ENCODE measurements at regions not wholly inside any gene's neighbourhood (a gene's known extent, or its start where the extent isn't known, plus 50 kb on each side); places are given as distances from the start of the nearest gene placed in this dataset.

DNA sequence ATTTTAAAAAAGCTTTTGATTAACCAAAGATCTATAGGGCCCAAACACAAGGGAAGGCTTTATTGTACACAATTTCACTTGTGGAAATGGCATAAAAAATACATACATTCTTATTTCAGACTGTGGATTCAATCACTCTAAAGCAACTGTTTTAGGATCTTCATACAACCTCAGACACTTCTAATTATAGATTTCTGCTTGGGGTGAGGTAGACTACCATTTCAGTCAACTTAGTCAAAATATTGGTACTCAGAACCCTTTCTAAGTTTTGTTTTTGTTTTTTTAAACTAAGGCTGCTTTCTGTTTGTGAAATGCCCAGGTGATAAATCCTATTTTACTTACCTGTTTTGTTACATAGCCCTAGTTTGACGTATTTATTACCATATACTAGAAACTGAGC lies 284.5 kb upstream of the RASA1 start:
- Histone ChIP-seq H2BK120ac (ENCODE audit: low read depth, low read length) (no peak overlapping the region), H3K9ac (ENCODE audit: low read depth, low read length) (no peak overlapping the region), H2BK15ac (ENCODE audit: low read depth, low read length) (no peak overlapping the region), H2AFZ (replicated peaks; ENCODE audit: low read length, poor library complexity) (no peak overlapping the region), H4K5ac (ENCODE audit: low read depth, low read length) (no peak overlapping the region), H3K14ac (replicated peaks; ENCODE audit: low read depth, low read length) (no peak overlapping the region), H3K4me1 (ENCODE audit: control insufficient read depth, insufficient read depth, low read length) (peaks cover 2% of the 10 kb centered on the region; the same call in 1 of the 2 replicates), H3K79me1 (ENCODE audit: low read depth in 1 of 2, low read length in 2 of 2) (no peaks in the 10 kb centered on the region), H2BK5ac (ENCODE audit: low read depth, low read length, poor library complexity, severe bottlenecking) (no peak overlapping the region), H3K9me3 (ENCODE audit: control insufficient read depth, insufficient read depth, low read length) (no peaks in the 10 kb centered on the region), H4K20me1 (ENCODE audit: insufficient read depth, low read length) (no peaks in the 10 kb centered on the region), H3K18ac (ENCODE audit: low read depth, low read length) (no peak overlapping the region), H3K23ac (ENCODE audit: low read depth, low read length) (no peak overlapping the region), H3K27me3 (ENCODE audit: control insufficient read depth, insufficient read depth, low read length) (no peaks in the 10 kb centered on the region), H3K9me1 (ENCODE audit: insufficient read depth, low read length) (no peaks in the 10 kb centered on the region), H3K27ac (ENCODE audit: insufficient read depth, low read length) (no peak overlapping the region), H2AK9ac (replicated peaks; ENCODE audit: low read depth, low read length, poor library complexity) (no peak overlapping the region), H2BK20ac (ENCODE audit: low read depth, low read length) (no peak overlapping the region), H2AK5ac (ENCODE audit: low read depth, low read length) (no peak overlapping the region), H3K4ac (ENCODE audit: low read depth, low read length) (no peak overlapping the region), H4K8ac (ENCODE audit: low read depth in 2 of 2, low read length in 2 of 2) (no peak overlapping the region), H3K56ac (ENCODE audit: extremely low read depth, insufficient read depth, low read length) (no peak overlapping the region), H4K91ac (ENCODE audit: insufficient read depth, low read depth, low read length) (no peak overlapping the region), H3K4me2 (ENCODE audit: low read depth, low read length) (no peak overlapping the region), H3K4me3 (ENCODE audit: insufficient read depth, low read depth, low read length) (no peak overlapping the region), H3K36me3 (ENCODE audit: control insufficient read depth, insufficient read depth, low read length) (no peaks in the 10 kb centered on the region)
- ChIA-PET CTCF (interaction anchor here (1.5 kb wide), 1 partner anchor 103 kb away, joined by 4 read pairs; no protein-coding TSS in a partner anchor), POLR2A (ENCODE audit: unreplicated experiment) (interaction anchor here (0.6 kb wide), 1 partner anchor 28 kb away, joined by 5 read pairs; no protein-coding TSS in a partner anchor)
- BruUV-seq (replicated peaks), result no TSS peak
- in situ Hi-C loops (cut with MboI; ENCODE audit: low sequenced_read_pairs) (no loop called here), intact Hi-C loops (cut with micrococcal nuclease) (no loop called here), dilution Hi-C loops (cut with HindIII; ENCODE audit: low sequenced_read_pairs, unreplicated experiment) (no loop called here)
- ATAC-seq (ENCODE audit: low read depth), result no peak
- no peak for DNase-seq
- no CpG with 5 or more reads among the region's 1 CpG for WGBS, 2 experiments (ENCODE audit: extremely low coverage in 2 of 2, insufficient read length in 1 of 2)
- TF ChIP-seq, protein P1, sequence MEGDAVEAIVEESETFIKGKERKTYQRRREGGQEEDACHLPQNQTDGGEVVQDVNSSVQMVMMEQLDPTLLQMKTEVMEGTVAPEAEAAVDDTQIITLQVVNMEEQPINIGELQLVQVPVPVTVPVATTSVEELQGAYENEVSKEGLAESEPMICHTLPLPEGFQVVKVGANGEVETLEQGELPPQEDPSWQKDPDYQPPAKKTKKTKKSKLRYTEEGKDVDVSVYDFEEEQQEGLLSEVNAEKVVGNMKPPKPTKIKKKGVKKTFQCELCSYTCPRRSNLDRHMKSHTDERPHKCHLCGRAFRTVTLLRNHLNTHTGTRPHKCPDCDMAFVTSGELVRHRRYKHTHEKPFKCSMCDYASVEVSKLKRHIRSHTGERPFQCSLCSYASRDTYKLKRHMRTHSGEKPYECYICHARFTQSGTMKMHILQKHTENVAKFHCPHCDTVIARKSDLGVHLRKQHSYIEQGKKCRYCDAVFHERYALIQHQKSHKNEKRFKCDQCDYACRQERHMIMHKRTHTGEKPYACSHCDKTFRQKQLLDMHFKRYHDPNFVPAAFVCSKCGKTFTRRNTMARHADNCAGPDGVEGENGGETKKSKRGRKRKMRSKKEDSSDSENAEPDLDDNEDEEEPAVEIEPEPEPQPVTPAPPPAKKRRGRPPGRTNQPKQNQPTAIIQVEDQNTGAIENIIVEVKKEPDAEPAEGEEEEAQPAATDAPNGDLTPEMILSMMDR (conservative IDR thresholded peaks at IDR 0.05; ENCODE audit: low read depth, low read length), result no peak
- TF ChIP-seq SMC3 (IDR thresholded peaks at IDR 0.05; ENCODE audit: low read depth, low read length), result no peak
